Natural killer cell treated with Interleukin-12 subunit alpha and Interleukin-12 subunit beta and Interleukin-15 and Interleukin-18, amount 100 ng/mL, for 72 hours (primary cell): ENCODE measurements at regions not wholly inside any gene's neighbourhood (a gene's known extent, or its start where the extent isn't known, plus 50 kb on each side); places are given as distances from the start of the nearest gene placed in this dataset.

Experiments used
- ATAC-seq, 2 donors: fragments of 150-1000 bp; cut with Tn5 transposase in 1 of 2; sonication (Bioruptor Pico), chemical (Tn5 transposase) in 1 of 2; 2 replicates each; pipeline ENCODE4 v1.10.0; 2021
- DNase-seq: peaks from one replicate; pipeline ENCODE4 v3.0.0; 2022; ENCODE audit warnings: low spot score
- H3K27ac Mint-ChIP-seq, 2 donors: 1 replicate in 1 of 2; 2 replicates in 1 of 2; pipeline ENCODE4 v1.8.0; 2022; ENCODE audit warnings: mixed read lengths in 2 of 2, mild to moderate bottlenecking in 1 of 2, moderate library complexity in 1 of 2
- H3K27me3 Mint-ChIP-seq, 2 donors: 1 replicate in 1 of 2; 2 replicates in 1 of 2; pipeline ENCODE4 v1.8.0; 2022; ENCODE audit warnings: mixed read lengths in 2 of 2
- H3K36me3 Mint-ChIP-seq: one replicate; pipeline ENCODE4 v1.8.0; 2022; ENCODE audit warnings: mixed read lengths
- H3K4me1 Mint-ChIP-seq, 2 donors: 1 replicate in 1 of 2; 2 replicates in 1 of 2; pipeline ENCODE4 v1.8.0; 2022; ENCODE audit warnings: low read depth in 2 of 2, mixed read lengths in 2 of 2, mild to moderate bottlenecking in 1 of 2
- H3K4me3 Mint-ChIP-seq: one replicate; pipeline ENCODE4 v1.8.0; 2022; ENCODE audit warnings: mixed read lengths
- H3K9me3 Mint-ChIP-seq: 2 replicates; pipeline ENCODE4 v1.8.0; 2022; ENCODE audit warnings: mixed read lengths

DNA sequence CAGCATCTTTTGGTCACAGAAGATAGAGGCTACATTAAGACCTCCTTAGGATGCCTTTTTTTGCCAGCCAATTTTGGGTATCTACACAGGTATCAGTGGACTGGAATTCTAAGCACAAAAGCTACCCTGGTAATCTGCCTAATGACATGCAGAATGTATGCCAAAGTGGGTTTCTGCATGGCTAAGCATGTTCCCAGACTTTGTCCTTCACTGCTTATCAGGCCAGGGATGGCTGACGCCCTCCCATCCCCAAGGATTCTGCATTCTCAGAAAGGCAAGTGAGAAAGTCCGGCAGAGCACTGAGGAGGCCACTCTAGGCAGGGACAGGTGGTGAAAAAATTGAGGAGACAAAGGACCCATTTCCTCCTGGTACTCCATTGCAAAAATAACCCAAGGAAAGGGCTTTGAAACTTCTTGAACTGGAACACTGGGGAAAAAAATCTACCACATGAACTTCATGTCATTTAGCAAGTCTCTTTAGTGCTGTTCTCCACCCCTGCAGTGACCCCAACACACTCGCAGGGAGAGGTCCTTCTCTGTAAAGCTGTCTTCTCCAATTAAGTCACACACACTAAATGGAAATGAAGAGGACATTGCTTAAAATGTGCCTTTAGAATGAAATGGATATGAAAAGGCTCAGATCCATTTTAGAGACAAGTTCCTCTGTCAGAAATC, 91.7 kb upstream of the MAX start:
- H3K9me3 Mint-ChIP-seq = no peaks in the 10 kb centered on the region
- no peak overlapping the region for H3K27ac Mint-ChIP-seq

DNA sequence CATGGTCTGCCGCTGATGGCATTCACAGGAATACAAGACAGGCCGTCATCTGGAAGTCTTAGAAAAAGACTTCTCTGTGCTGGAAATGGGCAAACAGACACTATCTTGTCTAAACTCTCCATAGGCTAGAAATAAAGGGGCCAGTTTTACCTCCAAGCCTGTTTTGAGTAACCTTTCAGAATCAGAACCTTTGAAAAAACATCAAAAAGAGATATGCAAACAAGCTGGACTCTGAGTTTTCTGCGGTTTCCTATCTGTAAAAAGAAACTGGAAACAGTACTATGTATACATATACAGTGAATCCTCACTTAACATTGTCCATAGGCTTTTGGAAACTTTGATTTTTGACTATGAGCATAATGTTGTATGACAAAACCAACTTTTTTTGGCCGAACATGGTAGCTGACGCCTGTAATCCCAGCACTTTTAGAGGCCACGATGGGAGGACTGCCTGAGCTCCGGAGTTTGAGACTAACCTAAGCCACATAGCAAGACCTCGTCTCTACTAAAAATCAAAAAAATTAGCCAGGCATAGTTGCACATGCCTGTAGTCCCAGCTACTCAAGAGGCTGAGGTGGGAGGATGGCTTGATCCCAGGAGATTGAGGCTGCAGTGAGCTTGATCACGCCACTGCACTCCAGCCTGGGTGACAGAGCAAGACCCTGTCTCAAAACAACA, 92.9 kb upstream of the MAX start:
- peaks cover 0 to 6% of the 10 kb centered on the region in 2 donors for H3K27me3 Mint-ChIP-seq
- ATAC-seq (no peak), DNase-seq (no peak)
- H3K4me1 Mint-ChIP-seq = no peaks in the 10 kb centered on the region
- H3K27ac Mint-ChIP-seq = no peak overlapping the region
- no peaks in the 10 kb centered on the region for H3K36me3 Mint-ChIP-seq
- H3K9me3 Mint-ChIP-seq = no peaks in the 10 kb centered on the region
- no peak overlapping the region for H3K4me3 Mint-ChIP-seq

More for the DNA sequence above, 91.7 kb upstream of the MAX start:
- Mint-ChIP-seq H3K4me1 (no peaks in the 10 kb centered on the region), H3K36me3 (no peaks in the 10 kb centered on the region), H3K27me3 (peaks cover 0 to 6% of the 10 kb centered on the region in 2 donors), H3K4me3 (no peak overlapping the region)
- no peak for ATAC-seq
- DNase-seq = no peak

DNA sequence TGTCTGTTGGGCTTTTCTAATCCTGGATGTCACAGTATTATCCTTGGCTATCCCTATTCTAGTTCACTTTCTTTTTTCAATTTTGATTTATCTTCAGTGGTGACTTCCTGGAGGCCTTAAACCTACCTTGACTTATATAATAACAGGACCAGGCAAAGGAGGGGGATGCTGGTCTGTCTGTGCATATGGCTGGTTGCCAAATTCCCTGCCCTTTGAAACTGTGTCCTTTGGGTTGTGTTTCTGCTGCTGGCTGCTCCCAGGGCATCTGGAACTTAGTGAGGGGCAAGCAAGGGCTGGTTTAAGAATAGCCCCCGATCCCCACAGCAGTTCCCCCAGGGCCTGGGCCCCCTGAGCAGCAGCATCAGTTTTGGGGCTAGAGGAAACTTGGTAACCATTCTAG, 96.0 kb upstream of the MAX start:
- no peak overlapping the region for H3K27ac Mint-ChIP-seq

DNA sequence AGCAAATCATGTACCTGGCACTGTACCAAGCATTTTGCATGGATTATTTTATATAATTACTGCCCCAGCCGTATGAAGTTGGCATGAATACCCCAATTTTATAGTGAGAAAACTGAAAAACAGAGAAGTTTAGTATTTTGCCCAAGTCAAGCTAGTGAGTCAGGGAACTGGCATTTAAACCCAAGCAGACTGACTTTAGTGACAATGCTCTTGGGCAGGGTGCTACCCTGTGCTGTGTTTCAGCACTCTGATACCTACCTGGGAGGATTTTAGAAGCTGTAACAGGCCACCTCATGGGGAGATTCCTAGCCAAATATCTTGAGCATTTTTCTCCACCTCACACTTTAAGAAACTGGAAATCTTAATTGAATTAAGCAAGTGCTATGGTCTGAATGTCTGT, 98.1 kb upstream of the MAX start:
- ATAC-seq = no peak

More for the DNA sequence above, 96.0 kb upstream of the MAX start:
- no peaks in the 10 kb centered on the region for H3K9me3 Mint-ChIP-seq
- ATAC-seq = no peak
- H3K4me3 Mint-ChIP-seq = no peak overlapping the region
- H3K27me3 Mint-ChIP-seq = peaks cover 0 to 3% of the 10 kb centered on the region in 2 donors
- no peaks in the 10 kb centered on the region for H3K36me3 Mint-ChIP-seq
- DNase-seq = no peak
- no peaks in the 10 kb centered on the region for H3K4me1 Mint-ChIP-seq

DNA sequence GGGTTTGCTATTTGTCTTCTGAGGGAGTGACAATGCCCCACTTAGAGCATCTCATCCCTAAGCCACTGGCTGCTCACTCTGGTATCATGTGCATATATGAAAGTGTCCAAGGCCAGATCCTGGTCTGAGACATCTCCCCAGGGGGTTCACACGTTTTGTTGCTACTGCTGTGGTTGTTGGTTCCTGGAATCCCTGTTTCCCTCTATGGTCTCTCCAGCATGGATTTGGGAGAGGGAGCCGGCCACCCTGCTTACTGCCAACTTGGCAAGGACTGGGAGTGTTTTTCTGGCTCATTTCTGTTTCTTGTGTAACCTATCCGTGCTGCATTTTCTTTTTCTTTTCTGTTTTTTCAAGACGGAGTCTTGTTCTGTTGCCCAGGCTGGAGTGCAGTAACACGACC, 101.3 kb upstream of the MAX start:
- peak overlapping the region in 1 of 2 donors; percentile 55 for H3K27ac Mint-ChIP-seq
- H3K27me3 Mint-ChIP-seq = no peaks in the 10 kb centered on the region
- DNase-seq = no peak
- peaks cover 20 to 30% of the 10 kb centered on the region in 2 donors for H3K4me1 Mint-ChIP-seq
- H3K9me3 Mint-ChIP-seq = no peaks in the 10 kb centered on the region
- H3K4me3 Mint-ChIP-seq = no peak overlapping the region
- no peaks in the 10 kb centered on the region for H3K36me3 Mint-ChIP-seq
- no peak for ATAC-seq

More for the DNA sequence above, 98.1 kb upstream of the MAX start:
- H3K4me3 Mint-ChIP-seq = no peak overlapping the region
- H3K27me3 Mint-ChIP-seq = no peaks in the 10 kb centered on the region
- DNase-seq = no peak
- peaks cover 4 to 7% of the 10 kb centered on the region in 2 donors for H3K4me1 Mint-ChIP-seq
- no peaks in the 10 kb centered on the region for H3K9me3 Mint-ChIP-seq
- no peak overlapping the region for H3K27ac Mint-ChIP-seq
- no peaks in the 10 kb centered on the region for H3K36me3 Mint-ChIP-seq

DNA sequence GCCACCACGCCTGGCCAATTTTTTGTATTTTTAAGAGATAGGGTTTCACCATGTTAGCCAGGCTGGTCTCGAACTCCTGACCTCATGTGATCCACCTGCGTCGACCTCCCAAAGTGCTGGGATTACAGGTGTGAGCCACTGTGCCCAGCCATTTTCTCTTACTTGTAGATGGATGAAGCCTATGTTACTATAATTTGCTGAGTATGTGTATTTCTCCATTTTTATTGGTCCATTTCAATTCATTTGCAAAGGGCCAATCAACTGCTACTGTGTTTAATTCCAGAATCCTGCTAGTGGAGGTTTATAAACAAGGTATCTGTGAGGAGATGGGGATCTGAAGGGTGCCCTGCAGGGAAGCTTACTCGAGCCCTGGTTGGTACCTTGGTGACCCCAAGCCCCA, 101.7 kb upstream of the MAX start:
- ATAC-seq = no peak
- peaks cover 20 to 35% of the 10 kb centered on the region in 2 donors for H3K4me1 Mint-ChIP-seq
- DNase-seq = no peak
- H3K9me3 Mint-ChIP-seq = no peaks in the 10 kb centered on the region
- no peak overlapping the region for H3K4me3 Mint-ChIP-seq
- H3K27ac Mint-ChIP-seq = peak overlapping the region in 1 of 2 donors; percentile 55
- H3K36me3 Mint-ChIP-seq = no peaks in the 10 kb centered on the region
- no peaks in the 10 kb centered on the region for H3K27me3 Mint-ChIP-seq

DNA sequence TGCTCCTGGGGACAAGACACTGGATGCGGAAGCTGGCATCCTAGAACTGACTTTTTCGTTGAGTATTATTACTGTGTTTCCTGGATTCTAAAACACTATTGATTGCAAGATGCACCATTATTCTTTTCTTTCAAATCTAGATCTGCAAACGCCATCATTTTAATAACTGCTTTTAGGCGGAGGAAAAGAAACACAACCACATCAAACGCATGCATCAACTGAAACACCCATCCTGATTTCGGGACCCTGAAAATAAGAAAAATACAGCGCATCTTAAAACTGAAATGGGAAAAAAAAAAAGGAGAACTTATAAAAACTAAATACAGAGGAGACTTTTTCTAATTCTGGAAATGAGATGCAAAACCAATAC, 103.7 kb upstream of the MAX start:
- DNase-seq (no peak), ATAC-seq (no peak)
- Mint-ChIP-seq H3K27ac (peak overlapping the region; percentile 57 to 63), H3K36me3 (no peaks in the 10 kb centered on the region), H3K4me1 (peaks cover 31 to 51% of the 10 kb centered on the region in 2 donors), H3K27me3 (no peaks in the 10 kb centered on the region), H3K9me3 (no peaks in the 10 kb centered on the region), H3K4me3 (peak overlapping the region; percentile 57)

DNA sequence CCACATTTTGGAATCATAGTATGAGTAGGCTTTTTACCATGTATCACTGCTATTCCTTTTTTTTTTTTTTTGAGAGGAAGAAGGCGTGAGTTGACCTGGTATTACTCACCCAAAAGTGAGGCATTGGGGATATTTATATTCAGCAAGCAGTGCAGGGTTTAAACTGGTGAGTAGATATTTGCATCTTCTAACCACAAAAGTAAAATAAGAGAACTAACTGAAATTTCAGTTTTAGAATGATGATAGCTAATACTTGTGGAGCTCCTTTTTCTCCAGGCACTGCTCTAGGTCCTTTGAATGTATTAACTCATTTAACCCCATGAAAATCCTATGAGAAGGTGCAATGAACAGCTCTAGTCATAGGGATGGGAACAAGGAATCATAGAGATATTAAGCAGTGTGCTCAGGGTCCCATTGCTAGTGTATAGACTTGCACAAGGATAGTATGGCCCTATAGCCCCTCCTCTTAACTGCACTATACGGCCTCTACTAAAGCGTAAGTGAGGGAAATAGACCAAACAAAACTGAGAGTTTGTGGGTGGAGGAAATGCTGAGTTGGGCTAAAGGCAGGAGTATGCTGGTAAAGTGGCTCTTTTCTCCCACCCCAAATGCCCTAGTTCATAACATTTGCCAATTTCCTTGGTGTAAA, 104.3 kb upstream of the MAX start:
- peak; percentile 86 to 89 for ATAC-seq
- peaks cover 35 to 56% of the 10 kb centered on the region in 2 donors for H3K4me1 Mint-ChIP-seq
- peak overlapping the region; percentile 57 to 63 for H3K27ac Mint-ChIP-seq
- no peak for DNase-seq
- no peaks in the 10 kb centered on the region for H3K36me3 Mint-ChIP-seq
- no peaks in the 10 kb centered on the region for H3K27me3 Mint-ChIP-seq
- no peaks in the 10 kb centered on the region for H3K9me3 Mint-ChIP-seq
- peak overlapping the region; percentile 57 for H3K4me3 Mint-ChIP-seq

DNA sequence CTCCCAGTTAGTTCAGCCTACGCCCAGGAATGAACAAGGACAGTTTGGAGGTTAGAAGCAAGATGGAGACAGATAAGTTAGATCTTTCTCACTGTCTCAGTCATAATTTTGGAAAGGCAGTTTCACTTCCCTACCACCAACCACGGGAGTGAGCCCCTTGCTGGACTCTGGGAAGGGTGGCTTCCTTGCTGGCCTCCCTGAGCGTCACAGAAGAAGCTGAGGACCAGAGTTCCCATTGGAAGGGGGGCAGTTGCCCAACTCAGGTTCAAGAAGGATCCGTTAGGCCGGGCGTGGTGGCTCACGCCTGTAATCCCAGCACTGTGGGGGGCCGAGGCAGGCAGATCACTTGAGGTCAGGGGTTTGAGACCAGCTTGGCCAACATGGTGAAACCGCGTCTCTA, 106.2 kb upstream of the MAX start:
- ATAC-seq = no peak
- H3K4me3 Mint-ChIP-seq = peak overlapping the region; percentile 62
- H3K27ac Mint-ChIP-seq = peak overlapping the region; percentile 62 to 69
- H3K36me3 Mint-ChIP-seq = no peaks in the 10 kb centered on the region
- no peaks in the 10 kb centered on the region for H3K9me3 Mint-ChIP-seq
- H3K4me1 Mint-ChIP-seq = peaks cover 35 to 57% of the 10 kb centered on the region in 2 donors
- DNase-seq = no peak
- H3K27me3 Mint-ChIP-seq = no peaks in the 10 kb centered on the region

DNA sequence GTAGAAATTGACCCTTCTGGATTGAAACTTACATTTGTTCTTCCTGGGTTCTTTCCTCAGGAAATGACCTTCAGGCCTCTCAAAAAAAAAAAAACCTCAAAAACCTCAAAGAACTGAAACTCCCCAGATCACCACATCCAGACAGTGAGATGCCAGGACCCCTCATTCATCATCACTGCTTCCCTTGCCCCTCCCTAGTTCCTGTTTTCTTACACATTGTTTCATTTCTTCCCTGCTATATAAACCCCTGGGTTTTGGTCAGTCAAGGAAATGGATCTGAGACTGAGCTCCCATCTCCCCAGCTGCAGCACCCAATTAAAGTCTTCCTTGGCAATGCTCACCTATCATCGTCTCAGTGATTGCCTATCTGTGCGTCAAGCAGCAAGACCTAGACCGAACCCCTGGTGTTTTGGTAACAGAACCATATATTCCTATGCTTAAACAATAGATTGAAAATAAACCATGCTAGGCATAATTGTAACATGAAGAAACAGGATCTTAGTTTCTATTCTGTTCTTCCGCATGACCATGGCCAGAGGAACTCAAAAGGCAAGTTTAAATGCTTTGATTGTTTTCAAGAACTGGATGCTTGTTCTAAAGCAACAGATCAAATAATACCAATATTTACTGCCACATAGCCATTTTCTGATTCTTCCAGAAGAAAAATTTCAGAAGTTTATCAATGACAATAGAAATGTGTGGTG, 108.0 kb upstream of the MAX start:
- Mint-ChIP-seq H3K4me1 (peaks cover 33 to 52% of the 10 kb centered on the region in 2 donors), H3K27me3 (no peaks in the 10 kb centered on the region), H3K36me3 (no peaks in the 10 kb centered on the region), H3K9me3 (no peaks in the 10 kb centered on the region), H3K27ac (peak overlapping the region; percentile 71 to 88), H3K4me3 (peak overlapping the region; percentile 94)
- no peak for DNase-seq
- peak; percentile 15 to 31 for ATAC-seq

DNA sequence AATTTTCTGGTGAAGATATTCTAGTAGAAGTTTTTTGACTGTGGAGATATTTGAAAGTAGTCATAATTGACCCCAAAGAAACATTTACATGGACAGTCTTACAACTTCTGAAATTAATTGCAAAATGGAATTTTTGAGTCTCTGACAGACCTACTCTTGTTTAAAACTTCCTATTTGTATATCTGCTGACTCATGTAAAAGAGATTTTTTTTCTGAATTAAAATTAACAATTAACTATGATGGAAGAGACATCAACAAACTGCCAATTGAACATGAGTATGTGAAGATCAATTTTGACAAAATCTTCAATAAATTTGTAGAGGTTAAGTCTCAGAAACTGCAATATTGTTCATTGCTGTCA, 108.5 kb upstream of the MAX start:
- H3K4me3 Mint-ChIP-seq = peak overlapping the region; percentile 94
- ATAC-seq = no peak
- H3K27ac Mint-ChIP-seq = peak overlapping the region; percentile 75 to 88

DNA sequence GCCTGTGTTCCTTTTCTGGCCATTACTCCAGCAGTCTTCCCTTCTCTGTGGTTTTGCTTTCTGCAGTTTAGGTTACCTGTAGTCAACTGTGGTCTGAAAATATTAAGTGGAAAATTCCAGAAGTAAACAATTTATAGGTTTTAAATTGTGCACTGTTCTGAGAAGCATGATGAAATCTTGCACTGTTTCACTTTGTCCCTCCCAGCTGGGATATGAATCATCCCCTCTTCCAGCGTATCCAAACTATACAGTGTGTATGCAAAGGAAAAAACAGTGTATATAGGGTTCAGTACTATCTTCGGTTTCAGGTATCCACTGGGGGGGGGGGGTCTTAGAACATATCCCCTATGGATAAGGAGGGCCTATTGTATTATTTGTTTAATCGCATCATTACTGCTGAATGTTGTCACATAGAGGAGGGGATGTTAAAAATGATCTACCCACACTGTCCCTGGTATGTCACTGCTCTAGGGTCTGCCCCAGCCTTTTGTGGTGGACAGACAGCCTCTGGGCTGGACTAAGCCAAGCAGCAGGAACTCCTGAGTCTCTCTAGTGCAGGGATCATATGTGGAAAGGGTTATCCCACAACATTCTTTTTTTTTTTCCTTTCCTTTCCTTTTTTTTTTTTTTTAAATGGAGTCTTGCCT, 109.1 kb upstream of the MAX start:
- DNase-seq (no peak), ATAC-seq (no peak)
- Mint-ChIP-seq H3K4me1 (peaks cover 28 to 41% of the 10 kb centered on the region in 2 donors), H3K4me3 (peak overlapping the region; percentile 51), H3K27me3 (no peaks in the 10 kb centered on the region), H3K27ac (peak overlapping the region; percentile 75 to 88), H3K36me3 (no peaks in the 10 kb centered on the region), H3K9me3 (no peaks in the 10 kb centered on the region)

More for the DNA sequence above, 108.5 kb upstream of the MAX start:
- H3K9me3 Mint-ChIP-seq = no peaks in the 10 kb centered on the region
- H3K4me1 Mint-ChIP-seq = peaks cover 28 to 47% of the 10 kb centered on the region in 2 donors
- no peak for DNase-seq
- H3K27me3 Mint-ChIP-seq = no peaks in the 10 kb centered on the region
- no peaks in the 10 kb centered on the region for H3K36me3 Mint-ChIP-seq

DNA sequence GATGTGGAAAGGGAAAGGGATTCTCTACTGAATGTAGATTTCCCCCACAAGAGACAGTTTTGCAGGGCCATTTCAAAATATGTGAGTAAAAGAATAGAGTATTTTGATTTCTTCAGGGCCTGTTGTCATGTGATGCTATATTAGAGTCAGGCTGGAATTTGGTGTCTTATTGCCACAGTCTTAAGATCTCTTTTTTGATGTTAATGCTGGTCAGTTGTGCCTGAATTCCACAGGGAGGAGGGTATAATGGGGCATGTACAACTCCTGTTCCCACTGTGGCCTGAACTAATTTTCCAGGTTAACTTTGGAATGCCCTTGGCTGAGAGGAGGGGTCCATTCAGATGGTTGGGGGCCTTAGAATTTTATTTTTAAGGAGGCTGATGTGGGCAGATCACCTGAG, 111.0 kb upstream of the MAX start:
- H3K4me3 Mint-ChIP-seq = no peak overlapping the region
- no peaks in the 10 kb centered on the region for H3K36me3 Mint-ChIP-seq
- DNase-seq (no peak), ATAC-seq (no peak)
- no peaks in the 10 kb centered on the region for H3K27me3 Mint-ChIP-seq
- no peaks in the 10 kb centered on the region for H3K9me3 Mint-ChIP-seq
- peak overlapping the region in 1 of 2 donors; percentile 6 for H3K27ac Mint-ChIP-seq
- peaks cover 18 to 29% of the 10 kb centered on the region in 2 donors for H3K4me1 Mint-ChIP-seq
